GM13976 (cell line): ENCODE measurements at regions not wholly inside any gene's neighbourhood (a gene's known extent, or its start where the extent isn't known, plus 50 kb on each side); places are given as distances from the start of the nearest gene placed in this dataset.
"Not testable (repeated sequence)": the region's sequence is repeated elsewhere in the genome, so short reads cannot be mapped to it uniquely, and the experiment has no call there.

Experiments
- DNase-seq: peaks from one replicate; pipeline ENCODE4 v3.0.0; 2012; ENCODE audit warnings: low spot score
- in situ Hi-C: fragments of 300-500 bp; cut with MboI; formaldehyde crosslinking; loops from one replicate; pipeline ENCODE4 v1.12.0; 2022; ENCODE audit warnings: low sequenced_read_pairs, mixed read lengths, inconsistent platforms; ENCODE audit not compliant: unreplicated experiment
- TF ChIP-seq, protein P1 (sequence below): IDR thresholded peaks from 2 replicates; pipeline ENCODE4 v1.5.1; 2012; ENCODE audit warnings: borderline replicate concordance, mild to moderate bottlenecking; ENCODE audit not compliant: insufficient read depth; ENCODE audit errors: extremely low read depth, missing control alignments, control extremely low read depth

DNA sequence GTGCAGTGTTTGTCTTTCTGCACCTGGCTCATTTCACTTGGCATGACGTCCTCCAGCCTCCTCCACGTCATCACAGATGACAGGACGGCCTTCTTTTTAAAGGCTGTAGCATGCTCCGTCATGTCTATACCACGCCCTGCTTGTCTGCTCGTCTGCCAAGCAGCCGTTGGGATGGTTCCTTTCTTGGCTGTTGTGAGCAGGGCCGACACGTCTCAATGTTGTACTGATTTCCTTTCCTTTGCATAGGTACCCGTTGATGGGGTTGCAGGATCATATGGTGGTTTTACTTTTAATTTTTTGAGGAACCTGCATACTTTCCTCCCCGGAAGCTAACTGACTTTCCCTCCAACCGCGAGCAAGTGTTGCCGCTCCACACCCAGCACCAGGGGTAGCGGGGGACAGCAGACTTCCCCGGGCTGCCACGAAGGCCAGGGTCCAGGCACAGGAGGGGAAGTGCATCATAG, 212.2 kb upstream of the ZNF469 start:
- TF ChIP-seq, protein P1, sequence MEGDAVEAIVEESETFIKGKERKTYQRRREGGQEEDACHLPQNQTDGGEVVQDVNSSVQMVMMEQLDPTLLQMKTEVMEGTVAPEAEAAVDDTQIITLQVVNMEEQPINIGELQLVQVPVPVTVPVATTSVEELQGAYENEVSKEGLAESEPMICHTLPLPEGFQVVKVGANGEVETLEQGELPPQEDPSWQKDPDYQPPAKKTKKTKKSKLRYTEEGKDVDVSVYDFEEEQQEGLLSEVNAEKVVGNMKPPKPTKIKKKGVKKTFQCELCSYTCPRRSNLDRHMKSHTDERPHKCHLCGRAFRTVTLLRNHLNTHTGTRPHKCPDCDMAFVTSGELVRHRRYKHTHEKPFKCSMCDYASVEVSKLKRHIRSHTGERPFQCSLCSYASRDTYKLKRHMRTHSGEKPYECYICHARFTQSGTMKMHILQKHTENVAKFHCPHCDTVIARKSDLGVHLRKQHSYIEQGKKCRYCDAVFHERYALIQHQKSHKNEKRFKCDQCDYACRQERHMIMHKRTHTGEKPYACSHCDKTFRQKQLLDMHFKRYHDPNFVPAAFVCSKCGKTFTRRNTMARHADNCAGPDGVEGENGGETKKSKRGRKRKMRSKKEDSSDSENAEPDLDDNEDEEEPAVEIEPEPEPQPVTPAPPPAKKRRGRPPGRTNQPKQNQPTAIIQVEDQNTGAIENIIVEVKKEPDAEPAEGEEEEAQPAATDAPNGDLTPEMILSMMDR, result no peak
- in situ Hi-C loops, result no loop called here
- no peak for DNase-seq

DNA sequence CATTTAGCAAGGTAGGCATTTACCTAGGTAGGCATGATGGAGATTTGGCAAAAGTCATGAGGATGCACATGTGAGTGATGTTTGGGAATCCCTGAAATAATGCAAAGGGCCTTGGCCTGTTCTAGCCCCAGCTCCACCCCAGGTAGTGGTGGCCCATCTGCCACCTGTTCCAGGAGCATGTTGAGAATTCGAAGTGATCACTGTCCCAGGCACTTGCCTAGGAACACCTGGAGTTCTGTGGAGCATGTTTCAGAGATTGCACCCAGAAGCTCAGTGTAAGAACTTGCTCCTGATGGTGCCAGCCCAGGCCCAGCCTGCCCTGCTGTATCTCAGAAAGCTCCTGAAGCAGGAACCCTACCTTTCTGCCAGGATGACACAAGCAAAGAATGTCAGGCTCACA, 211.6 kb upstream of the ZNF469 start:
- in situ Hi-C loops, result not testable (repeated sequence)

DNA sequence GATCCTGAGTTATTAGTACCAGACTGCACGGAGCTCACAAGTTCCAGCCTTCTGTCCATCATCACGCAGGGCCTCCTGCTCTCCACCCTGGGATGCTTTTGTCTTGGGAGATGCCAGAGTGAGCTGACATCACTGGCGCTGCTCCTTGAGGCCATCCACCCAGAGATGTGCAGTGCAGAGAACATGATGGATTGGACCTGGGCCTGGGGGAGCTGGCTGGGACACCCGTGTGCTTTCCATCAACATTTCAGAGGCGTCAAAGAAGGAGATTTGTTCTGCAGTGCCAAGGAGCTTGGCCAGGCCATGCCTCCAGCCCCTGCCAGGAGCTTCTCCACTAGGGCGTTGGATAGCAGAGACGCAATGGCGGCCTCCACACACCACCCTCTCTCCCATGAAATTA, 206.6 kb upstream of the ZNF469 start:
- in situ Hi-C loops, result loop anchor here (25.0 kb wide), 1 partner anchor 386 kb away; the partner anchor contains the start of gene ZC3H18
- not testable (repeated sequence) for DNase-seq

More for the DNA sequence above, 211.6 kb upstream of the ZNF469 start:
- DNase-seq, result not testable (repeated sequence)

DNA sequence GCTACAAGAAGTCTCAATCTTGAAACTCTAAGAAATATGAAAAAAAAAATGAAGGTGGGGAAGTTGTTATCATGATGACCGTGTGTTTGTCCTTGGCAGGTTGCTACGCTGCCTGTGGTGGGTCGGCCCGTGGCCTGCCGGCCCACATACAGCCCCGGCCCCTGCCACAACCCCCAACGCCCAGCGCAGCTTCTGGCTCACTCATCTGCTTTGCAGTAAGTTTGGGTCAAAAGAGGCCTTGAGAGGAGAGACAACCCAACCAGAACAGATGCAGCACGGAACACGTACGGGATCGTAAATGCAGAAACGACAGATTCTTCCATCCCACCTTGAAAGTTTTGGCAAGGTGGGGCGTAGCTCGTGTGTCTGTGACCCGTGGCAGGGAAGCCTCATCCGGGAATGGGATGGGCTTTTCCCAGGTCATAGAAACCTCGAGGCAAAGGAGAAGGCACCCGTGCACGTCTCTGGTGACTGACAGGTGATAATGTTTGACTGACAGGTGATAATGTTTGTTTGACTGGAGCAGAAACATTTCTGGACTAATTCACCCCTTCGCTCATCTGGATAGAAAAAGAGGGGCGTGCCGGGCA, 206.1 kb upstream of the ZNF469 start:
- not testable (repeated sequence) for DNase-seq
- in situ Hi-C loops, result loop anchor here (25.0 kb wide), 1 partner anchor 386 kb away; the partner anchor contains the start of gene ZC3H18

DNA sequence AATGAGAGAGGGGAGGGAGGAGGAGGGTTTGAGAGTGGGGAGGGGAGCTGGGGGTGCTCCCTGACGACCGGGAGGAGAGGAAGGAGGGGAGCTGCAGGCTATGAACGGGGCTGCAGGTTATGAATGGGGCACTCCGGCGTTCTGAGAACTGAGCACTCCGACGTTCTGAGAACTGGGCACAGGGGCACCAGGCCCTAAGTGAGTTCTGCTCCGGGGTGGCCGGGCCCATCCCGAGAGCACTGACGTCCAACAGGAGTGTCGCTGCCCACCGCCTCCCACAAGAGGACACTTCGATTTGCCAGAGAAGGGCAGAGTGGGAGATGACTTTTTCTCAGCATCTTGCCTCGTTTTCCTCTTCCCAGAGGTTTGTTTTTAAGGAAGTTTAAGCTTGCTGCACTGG, 204.5 kb upstream of the ZNF469 start:
- in situ Hi-C loops, result loop anchor here (25.0 kb wide), 1 partner anchor 384 kb away; the partner anchor contains the start of gene ZC3H18
- not testable (repeated sequence) for DNase-seq

GRCh38 chr16:88178896-88179295, 203.9 kb upstream of the ZNF469 start:
- DNase-seq, result not testable (repeated sequence)
- in situ Hi-C loops, result loop anchor here (25.0 kb wide), 1 partner anchor 383 kb away; the partner anchor contains the start of gene ZC3H18

DNA sequence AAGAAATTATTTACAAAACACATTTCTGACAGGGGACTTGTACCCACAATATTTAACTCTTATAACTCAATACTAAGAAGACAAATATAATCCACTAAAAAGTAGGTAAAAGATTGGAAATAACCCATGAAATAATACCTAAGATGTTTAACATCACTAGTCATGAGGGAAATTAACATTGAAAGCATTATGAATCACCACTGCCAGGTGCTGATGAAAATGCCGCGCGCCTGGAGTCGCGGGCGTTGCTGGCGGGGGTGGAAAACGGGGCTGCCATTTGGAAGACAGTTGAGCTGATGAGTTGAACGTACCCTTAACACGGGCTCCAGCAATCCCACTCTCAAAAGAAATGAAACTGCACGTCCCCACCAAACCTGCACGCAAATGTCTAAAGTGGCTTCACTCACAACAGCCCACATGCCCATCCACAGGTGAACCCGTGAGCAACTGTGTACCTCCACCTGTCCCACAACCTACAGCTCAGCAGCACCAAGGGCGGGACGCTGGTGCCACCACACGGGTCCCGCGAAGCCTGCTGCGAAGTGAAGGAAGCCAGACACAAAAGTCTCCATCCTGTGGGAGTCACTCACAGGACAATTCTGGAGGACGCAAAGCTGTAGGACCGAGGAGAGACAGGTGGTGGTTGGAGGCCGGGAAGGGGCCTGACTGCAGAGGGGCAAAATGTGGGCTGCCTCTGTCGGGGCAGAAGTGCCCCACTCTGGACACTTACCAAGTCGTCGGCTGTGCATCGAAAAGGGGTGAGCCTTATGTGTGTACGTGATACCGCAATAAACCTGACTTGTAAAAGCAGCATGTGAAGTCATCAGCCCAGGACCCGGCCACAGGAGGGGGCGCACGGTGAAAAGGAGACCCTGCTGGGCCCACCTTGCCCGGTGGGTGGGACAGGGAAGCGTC, 199.5 kb upstream of the ZNF469 start:
- not testable (repeated sequence) for DNase-seq
- in situ Hi-C loops, result loop anchor here (25.0 kb wide), 1 partner anchor 379 kb away; the partner anchor contains the start of gene ZC3H18

GRCh38 chr16:88184053-88184452, 198.7 kb upstream of the ZNF469 start:
- in situ Hi-C loops, result loop anchor here (25.0 kb wide), 1 partner anchor 378 kb away; the partner anchor contains the start of gene ZC3H18
- not testable (repeated sequence) for DNase-seq

GRCh38 chr16:88184566-88185355, 198.0 kb upstream of the ZNF469 start:
- in situ Hi-C loops, result loop anchor here (25.0 kb wide), 1 partner anchor 378 kb away; the partner anchor contains the start of gene ZC3H18
- not testable (repeated sequence) for DNase-seq

- DNase-seq, result not testable (repeated sequence)
- in situ Hi-C loops, result loop anchor here (25.0 kb wide), 1 partner anchor 377 kb away; the partner anchor contains the start of gene ZC3H18
Observed at GRCh38 chr16:88185406-88185805, 197.4 kb upstream of the ZNF469 start.

DNA sequence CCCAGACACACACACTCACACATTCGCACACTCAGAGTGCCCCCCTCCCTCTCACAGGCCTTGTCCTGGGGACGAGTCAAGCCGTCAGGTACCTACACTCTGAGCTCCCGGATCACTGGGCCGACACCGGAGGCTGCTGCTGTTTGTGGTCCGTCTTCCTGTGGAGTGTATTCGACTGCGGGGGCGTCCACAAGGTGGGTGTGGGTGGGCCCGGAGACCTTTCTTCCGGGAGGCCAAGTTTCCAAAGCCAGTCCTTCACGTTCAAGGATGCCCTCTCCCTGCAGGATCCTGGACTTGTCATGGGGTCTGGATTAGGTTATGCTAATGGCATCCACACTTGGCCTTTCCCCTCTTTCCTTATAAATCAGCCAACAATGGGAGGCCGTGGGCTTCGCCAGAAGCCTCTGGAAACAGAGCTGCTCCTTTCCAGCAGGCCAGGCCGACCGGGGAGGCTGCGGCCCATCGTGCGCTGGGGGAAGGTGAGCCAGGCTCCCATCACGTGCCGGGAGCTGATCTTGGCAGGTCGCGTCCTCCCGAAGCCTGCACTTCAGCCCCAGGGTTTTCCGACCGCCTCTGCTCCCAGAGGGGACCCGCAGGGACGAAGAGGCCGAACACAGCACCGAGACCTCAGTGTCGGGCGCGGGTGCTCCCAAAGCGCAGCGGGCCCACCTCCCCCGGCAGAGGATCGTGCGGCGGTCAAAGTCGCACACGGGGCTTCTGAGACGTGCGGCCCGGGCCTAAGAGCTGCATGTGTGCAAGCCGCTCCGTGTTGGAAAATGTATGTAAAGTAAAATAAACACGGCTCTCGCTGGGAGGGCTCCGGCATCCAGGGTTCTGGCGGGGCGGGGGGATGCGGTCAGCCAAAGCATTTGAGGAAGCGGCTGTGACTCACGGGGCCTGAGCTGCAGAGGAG, 196.5 kb upstream of the ZNF469 start:
- in situ Hi-C loops, result loop anchor here (25.0 kb wide), 1 partner anchor 376 kb away; the partner anchor contains the start of gene ZC3H18
- DNase-seq, result not testable (repeated sequence)

DNA sequence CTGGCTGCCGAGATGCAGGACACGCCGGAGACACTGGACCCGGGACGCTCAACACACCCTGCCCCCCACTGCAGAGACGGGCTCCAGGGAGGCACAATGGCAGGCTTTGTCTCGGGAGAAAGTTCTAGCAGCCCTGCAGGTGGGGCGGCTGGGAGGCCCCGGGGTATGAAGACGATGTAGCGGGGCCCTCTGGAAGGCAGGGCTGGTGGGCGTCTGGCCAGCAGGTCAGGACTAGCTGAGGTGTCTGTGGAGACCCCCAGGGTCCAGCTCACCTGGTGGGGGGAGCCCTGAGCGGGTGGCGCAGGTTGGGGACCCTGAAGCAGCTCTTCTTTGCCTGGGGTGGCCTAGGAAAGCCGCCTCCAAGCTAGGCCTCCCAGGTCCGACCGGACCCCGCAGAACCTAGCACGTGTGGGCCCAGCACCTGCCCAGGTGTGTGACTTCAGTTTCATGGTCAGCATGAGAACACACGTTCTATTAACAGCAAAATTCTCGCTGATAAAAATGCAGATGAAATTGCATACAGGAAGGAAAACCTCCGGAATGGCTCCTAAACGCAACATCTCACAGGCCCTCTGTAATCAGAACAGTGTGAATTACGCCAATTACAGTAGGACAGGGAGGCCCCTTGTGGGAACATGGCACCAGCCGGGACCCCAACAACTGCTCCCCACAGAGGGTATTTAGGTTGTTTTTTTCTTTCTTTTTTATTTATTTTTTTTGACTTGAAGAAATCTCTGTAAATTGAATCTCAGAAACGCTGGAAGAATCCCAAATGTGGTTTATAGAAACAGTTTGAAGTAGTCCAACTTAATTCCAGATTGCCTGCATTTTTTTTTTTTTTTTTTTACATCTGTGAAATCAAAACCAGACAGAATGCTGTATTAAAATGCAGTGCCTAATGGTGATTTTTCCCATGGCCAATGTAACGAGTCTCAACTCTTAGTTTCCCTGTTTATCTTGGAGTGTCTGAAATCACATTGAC, 195.6 kb upstream of the ZNF469 start:
- not testable (repeated sequence) for DNase-seq

GRCh38 chr16:88188171-88188895, 194.4 kb upstream of the ZNF469 start:
- in situ Hi-C loops, result loop anchor here (25.0 kb wide), 1 partner anchor 374 kb away; the partner anchor contains the start of gene ZC3H18
- not testable (repeated sequence) for DNase-seq

More for the DNA sequence above, 195.6 kb upstream of the ZNF469 start:
- in situ Hi-C loops, result loop anchor here (25.0 kb wide), 1 partner anchor 375 kb away; the partner anchor contains the start of gene ZC3H18
